NB4 (cell line): ENCODE measurements at regions not wholly inside any gene's neighbourhood (a gene's known extent, or its start where the extent isn't known, plus 50 kb on each side); places are given as distances from the start of the nearest gene placed in this dataset.

Source experiments
- DNase-seq: peaks from one replicate; pipeline ENCODE4 v3.0.0; 2010; ENCODE audit warnings: low read depth
- H3K4me3 ChIP-seq: one replicate; pipeline ENCODE4 v1.5.1; 2011; ENCODE audit warnings: mild to moderate bottlenecking, low read depth, low read length, moderate library complexity
- MYC ChIP-seq: IDR thresholded peaks from 2 replicates; pipeline ENCODE4 v1.6.1; 2011; ENCODE audit warnings: low read depth, low read length
- POLR2A ChIP-seq: IDR thresholded peaks from 2 replicates; pipeline ENCODE4 v1.6.1; 2011; ENCODE audit warnings: mild to moderate bottlenecking; ENCODE audit not compliant: insufficient read length; ENCODE audit errors: extremely low read depth
- TF ChIP-seq, protein P1 (sequence below): IDR thresholded peaks from 2 replicates; pipeline ENCODE4 v1.6.1; 2011; ENCODE audit warnings: low read depth, low read length
- TF ChIP-seq, protein P2 (sequence below): IDR thresholded peaks from one replicate; pipeline ENCODE4 v1.5.1; 2012; ENCODE audit warnings: low read depth, low read length

DNA sequence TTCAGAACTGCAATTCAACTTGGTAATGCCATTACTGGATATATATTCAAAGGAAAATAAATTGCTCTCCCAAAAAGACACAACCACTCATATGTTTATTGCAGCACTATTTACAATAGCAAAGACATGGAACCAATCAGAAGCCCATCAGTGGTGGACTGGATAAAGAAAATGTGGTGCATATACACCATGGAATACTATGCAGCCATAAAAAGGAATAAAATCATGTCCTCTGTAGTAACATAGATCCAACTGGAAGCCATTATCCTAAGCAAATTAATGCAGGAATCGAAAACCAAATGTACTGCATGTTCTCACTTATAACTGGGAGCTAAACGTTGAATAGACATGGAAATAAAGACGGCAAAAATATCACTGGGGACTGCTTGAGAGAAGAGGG is 117.0 kb downstream of the MAP3K21 start:
- H3K4me3 ChIP-seq: no peak overlapping the region
- TF ChIP-seq, protein P1, sequence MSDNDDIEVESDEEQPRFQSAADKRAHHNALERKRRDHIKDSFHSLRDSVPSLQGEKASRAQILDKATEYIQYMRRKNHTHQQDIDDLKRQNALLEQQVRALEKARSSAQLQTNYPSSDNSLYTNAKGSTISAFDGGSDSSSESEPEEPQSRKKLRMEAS: no peak
- TF ChIP-seq MYC (no peak), POLR2A (no peak)
- TF ChIP-seq, protein P2, sequence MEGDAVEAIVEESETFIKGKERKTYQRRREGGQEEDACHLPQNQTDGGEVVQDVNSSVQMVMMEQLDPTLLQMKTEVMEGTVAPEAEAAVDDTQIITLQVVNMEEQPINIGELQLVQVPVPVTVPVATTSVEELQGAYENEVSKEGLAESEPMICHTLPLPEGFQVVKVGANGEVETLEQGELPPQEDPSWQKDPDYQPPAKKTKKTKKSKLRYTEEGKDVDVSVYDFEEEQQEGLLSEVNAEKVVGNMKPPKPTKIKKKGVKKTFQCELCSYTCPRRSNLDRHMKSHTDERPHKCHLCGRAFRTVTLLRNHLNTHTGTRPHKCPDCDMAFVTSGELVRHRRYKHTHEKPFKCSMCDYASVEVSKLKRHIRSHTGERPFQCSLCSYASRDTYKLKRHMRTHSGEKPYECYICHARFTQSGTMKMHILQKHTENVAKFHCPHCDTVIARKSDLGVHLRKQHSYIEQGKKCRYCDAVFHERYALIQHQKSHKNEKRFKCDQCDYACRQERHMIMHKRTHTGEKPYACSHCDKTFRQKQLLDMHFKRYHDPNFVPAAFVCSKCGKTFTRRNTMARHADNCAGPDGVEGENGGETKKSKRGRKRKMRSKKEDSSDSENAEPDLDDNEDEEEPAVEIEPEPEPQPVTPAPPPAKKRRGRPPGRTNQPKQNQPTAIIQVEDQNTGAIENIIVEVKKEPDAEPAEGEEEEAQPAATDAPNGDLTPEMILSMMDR: no peak
- DNase-seq: no peak

DNA sequence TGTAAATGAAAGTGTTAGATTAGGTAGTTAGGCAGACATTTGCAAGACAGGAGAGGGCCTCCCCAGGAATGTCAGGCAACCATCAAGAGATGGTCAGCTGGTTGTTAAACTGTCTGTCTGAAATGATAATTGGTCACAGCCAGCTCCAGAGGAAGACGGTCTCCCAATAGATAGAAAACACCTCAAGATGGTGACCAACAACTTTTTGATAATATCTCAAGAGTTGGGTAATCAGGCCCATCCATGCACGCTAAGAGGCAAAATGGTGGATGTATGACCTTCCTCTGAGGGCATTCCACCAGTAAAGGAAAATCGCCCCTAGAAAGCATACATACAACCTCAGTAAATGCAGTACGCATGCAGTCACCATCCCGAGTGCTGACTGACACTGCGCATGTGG is 118.2 kb downstream of the MAP3K21 start:
- no peak for DNase-seq
- no peak overlapping the region for H3K4me3 ChIP-seq
- TF ChIP-seq MYC (no peak), POLR2A (no peak)
- TF ChIP-seq, protein P2: no peak
- TF ChIP-seq, protein P1: no peak

DNA sequence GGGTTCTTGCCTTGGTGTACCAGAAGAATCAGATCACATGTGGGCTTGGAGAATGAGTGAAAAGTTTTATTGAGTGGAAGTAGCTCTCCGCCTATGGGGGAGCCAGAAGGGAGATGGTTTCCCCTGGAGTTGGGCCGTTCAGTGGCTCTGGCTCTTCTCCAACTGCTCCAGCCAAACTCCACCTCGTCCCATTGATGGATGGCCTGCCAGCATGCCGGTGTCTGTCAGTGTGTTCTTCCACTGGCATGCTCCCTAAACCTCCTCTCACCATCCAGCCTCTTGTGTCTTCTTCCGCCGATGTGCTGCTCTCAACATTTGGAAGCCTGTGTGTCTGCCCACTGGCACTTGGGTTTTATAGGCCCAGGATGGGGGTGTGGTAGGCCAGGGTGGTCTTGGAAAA is 119.4 kb downstream of the MAP3K21 start:
- DNase-seq: no peak
- TF ChIP-seq, protein P1: no peak
- TF ChIP-seq POLR2A: no peak
- TF ChIP-seq, protein P2: no peak
- TF ChIP-seq MYC: no peak
- H3K4me3 ChIP-seq: no peak overlapping the region

DNA sequence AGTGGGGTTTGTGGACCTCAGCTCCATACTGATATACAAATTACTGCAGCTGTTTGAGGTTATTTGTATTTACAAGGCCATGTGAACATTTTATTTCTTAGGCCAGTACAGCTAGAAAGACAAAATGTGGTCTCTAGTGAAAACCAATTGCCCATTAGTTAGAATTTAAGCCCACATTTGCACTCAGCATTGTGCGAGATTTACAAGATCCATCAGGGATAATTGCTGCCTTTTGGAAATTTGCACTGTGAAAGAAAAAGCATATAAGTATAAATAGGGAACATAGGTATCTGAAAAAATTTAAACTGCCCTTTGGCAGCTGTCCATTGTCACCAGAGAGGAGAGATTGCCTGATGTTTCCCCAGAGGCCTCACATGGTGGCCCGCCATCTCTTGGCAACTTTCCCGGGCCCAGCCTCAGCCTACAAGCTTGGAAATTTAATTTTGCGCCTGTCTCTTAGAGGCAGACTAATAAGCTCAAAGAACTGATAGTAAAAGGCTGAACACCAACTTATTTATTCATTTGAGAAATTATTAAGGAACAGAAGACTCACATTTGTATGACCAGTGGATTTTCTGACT is 120.7 kb downstream of the MAP3K21 start:
- DNase-seq: no peak
- no peak overlapping the region for H3K4me3 ChIP-seq
- TF ChIP-seq, protein P2: no peak
- TF ChIP-seq MYC: no peak
- TF ChIP-seq POLR2A: no peak
- TF ChIP-seq, protein P1: no peak

DNA sequence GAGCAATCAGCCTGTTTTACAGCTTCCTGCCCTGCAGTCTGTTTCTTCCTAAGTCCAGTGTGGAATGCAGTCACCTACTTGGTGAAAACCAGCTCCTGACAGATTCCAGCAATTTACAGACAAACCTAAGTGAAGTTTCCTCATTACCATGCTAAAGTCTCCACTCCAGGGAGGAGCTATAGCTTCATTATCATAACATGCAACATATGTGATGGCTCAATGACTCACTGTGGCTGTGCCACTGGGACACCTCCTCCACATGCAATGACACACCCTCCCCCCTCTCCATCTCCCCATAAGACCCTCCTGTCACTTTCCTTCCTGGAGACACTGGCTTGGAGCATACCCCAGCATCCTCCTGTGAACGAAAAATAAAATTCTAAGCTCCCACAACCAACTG is 125.2 kb downstream of the MAP3K21 start:
- TF ChIP-seq, protein P1: no peak
- TF ChIP-seq POLR2A (no peak), MYC (no peak)
- TF ChIP-seq, protein P2: no peak
- no peak for DNase-seq
- no peak overlapping the region for H3K4me3 ChIP-seq
